GM12864 (cell line): ENCODE measurements at regions not wholly inside any gene's neighbourhood (a gene's known extent, or its start where the extent isn't known, plus 50 kb on each side); places are given as distances from the start of the nearest gene placed in this dataset.

Experiments used
- DNase-seq: peaks from one replicate; pipeline ENCODE4 v3.0.0-alpha.2; 2011; ENCODE audit warnings: low read depth
- H3K4me3 ChIP-seq: 2 replicates; pipeline ENCODE4 v1.5.1; 2011; ENCODE audit warnings: mild to moderate bottlenecking, low read depth, low read length, control low read depth
- TF ChIP-seq, protein P1 (sequence below): IDR thresholded peaks from 2 replicates; pipeline ENCODE4 v1.5.1; 2011; ENCODE audit warnings: low read depth, mild to moderate bottlenecking, moderate library complexity, low read length, control low read depth, inconsistent platforms; ENCODE audit errors: missing control alignments

GRCh38 chr4:144223149-144223548, 82.6 kb upstream of the GYPA start:
- H3K4me3 ChIP-seq = no peak overlapping the region
- TF ChIP-seq, protein P1, sequence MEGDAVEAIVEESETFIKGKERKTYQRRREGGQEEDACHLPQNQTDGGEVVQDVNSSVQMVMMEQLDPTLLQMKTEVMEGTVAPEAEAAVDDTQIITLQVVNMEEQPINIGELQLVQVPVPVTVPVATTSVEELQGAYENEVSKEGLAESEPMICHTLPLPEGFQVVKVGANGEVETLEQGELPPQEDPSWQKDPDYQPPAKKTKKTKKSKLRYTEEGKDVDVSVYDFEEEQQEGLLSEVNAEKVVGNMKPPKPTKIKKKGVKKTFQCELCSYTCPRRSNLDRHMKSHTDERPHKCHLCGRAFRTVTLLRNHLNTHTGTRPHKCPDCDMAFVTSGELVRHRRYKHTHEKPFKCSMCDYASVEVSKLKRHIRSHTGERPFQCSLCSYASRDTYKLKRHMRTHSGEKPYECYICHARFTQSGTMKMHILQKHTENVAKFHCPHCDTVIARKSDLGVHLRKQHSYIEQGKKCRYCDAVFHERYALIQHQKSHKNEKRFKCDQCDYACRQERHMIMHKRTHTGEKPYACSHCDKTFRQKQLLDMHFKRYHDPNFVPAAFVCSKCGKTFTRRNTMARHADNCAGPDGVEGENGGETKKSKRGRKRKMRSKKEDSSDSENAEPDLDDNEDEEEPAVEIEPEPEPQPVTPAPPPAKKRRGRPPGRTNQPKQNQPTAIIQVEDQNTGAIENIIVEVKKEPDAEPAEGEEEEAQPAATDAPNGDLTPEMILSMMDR = no peak
- DNase-seq = no peak

DNA sequence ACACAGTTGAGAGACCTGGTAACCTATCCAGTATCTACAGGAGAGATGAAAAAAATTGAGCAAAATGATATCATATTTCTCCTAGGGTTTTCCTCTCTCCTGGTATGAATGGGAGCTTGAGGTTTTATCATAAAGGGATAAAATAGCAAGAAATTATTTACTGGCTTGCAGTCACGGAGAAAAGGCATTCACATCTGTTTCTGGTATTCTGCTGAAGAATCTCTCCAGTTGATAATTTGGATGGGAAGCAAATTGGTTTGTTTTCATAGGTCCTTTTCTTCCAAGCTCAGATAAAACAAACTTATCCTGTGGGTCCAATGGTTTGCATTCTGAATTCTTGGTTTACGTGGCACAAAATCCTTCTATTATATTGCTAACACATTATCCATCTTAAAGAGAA, 83.1 kb upstream of the GYPA start:
- DNase-seq = no peak
- no peak overlapping the region for H3K4me3 ChIP-seq
- TF ChIP-seq, protein P1 = no peak

- TF ChIP-seq, protein P1 = no peak
- no peak overlapping the region for H3K4me3 ChIP-seq
- no peak for DNase-seq
Observed at GRCh38 chr4:144259285-144259684, 118.8 kb upstream of the GYPA start.

GRCh38 chr4:144267084-144267483, 126.6 kb upstream of the GYPA start:
- TF ChIP-seq, protein P1 = no peak
- no peak for DNase-seq
- no peak overlapping the region for H3K4me3 ChIP-seq

DNA sequence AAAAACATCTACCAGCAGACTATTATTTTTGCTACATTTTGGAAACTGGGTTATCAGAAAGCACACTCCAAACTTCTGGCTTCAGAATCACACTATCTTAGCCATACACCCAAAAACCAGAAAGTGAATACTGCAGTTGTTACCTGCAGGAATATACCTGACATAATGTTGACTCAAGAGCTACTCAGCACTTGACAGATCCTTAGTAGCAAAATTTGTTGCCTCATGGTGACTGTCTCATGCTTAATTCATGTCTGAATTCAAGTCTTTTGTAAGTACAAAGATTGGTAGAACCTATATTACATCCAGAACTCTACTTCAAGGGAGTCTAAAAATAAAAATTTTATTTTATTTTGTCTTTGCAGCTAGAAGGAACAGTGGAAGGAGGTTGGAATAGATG, 140.2 kb upstream of the GYPA start:
- TF ChIP-seq, protein P1 = no peak
- no peak for DNase-seq
- no peak overlapping the region for H3K4me3 ChIP-seq

- TF ChIP-seq, protein P1 = no peak
- no peak overlapping the region for H3K4me3 ChIP-seq
- DNase-seq = no peak
Observed at GRCh38 chr4:144283526-144283925, 143.0 kb upstream of the GYPA start.

- TF ChIP-seq, protein P1 = no peak
- H3K4me3 ChIP-seq = no peak overlapping the region
- no peak for DNase-seq
Observed at GRCh38 chr4:144284026-144284425, 143.5 kb upstream of the GYPA start.
